ENCODE measurements at regions not wholly inside any gene's neighbourhood (a gene's known extent, or its start where the extent isn't known, plus 50 kb on each side); places are given as distances from the start of the nearest gene placed in this dataset.
"Not testable (repeated sequence)": the region's sequence is repeated elsewhere in the genome, so short reads cannot be mapped to it uniquely, and the experiment has no call there.

DNA sequence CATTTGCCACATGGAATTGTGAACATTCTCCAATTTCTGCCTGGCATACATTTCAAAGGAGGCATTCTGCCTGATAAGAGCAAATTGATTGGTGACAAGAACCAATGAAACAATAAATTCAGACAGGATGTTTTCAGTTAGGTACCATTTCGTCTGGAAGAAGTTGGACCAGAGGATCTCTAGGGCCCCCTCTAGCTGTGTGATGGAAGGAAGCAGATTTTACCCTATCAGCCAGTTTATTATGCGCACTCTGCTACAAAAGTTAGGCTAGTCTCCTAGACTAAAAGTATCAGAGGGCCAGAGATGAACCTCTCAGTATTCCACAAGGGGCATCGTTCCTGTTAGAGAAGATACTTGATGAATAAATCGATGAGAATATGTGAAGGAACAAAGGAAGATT lies 118.0 kb downstream of the BUB3 start:
- Histone ChIP-seq H3K36me3 (no peaks in the 10 kb centered on the region), H3K4me3 (no peak overlapping the region), H3K9me3 (no peaks in the 10 kb centered on the region), H3K27ac (no peak overlapping the region), H3K27me3 (no peaks in the 10 kb centered on the region), H3K4me1 (no peaks in the 10 kb centered on the region)
- DNase-seq (ENCODE audit: low spot score), result no peak
- no peak for TF ChIP-seq CTCF (IDR thresholded peaks at IDR 0.05)

- H3K4me3 ChIP-seq, result no peak overlapping the region
- H3K4me1 ChIP-seq, result no peaks in the 10 kb centered on the region
- no peaks in the 10 kb centered on the region for H3K9me3 ChIP-seq
- H3K27ac ChIP-seq, result no peak overlapping the region
- no peak for TF ChIP-seq CTCF (IDR thresholded peaks at IDR 0.05)
- no peaks in the 10 kb centered on the region for H3K36me3 ChIP-seq
- no peaks in the 10 kb centered on the region for H3K27me3 ChIP-seq
- DNase-seq (ENCODE audit: low spot score), result no peak
Observed at GRCh38 chr10:123274306-123275135, 120.3 kb downstream of the BUB3 start.

- Histone ChIP-seq H3K4me1 (no peaks in the 10 kb centered on the region), H3K9me3 (no peaks in the 10 kb centered on the region), H3K27me3 (no peaks in the 10 kb centered on the region), H3K4me3 (no peak overlapping the region), H3K27ac (no peak overlapping the region), H3K36me3 (no peaks in the 10 kb centered on the region)
- TF ChIP-seq CTCF (IDR thresholded peaks at IDR 0.05), result no peak
- no peak for DNase-seq (ENCODE audit: low spot score)
Observed at GRCh38 chr10:123275136-123275564, 120.9 kb downstream of the BUB3 start.

- no peak overlapping the region for H3K27ac ChIP-seq
- no peaks in the 10 kb centered on the region for H3K27me3 ChIP-seq
- DNase-seq (ENCODE audit: low spot score), result no peak
- no peaks in the 10 kb centered on the region for H3K4me1 ChIP-seq
- no peak overlapping the region for H3K4me3 ChIP-seq
- H3K9me3 ChIP-seq, result no peaks in the 10 kb centered on the region
- no peak for TF ChIP-seq CTCF (IDR thresholded peaks at IDR 0.05)
- no peaks in the 10 kb centered on the region for H3K36me3 ChIP-seq
Observed at GRCh38 chr10:123278445-123278844, 124.2 kb downstream of the BUB3 start.

- not testable (repeated sequence) for H3K4me3 ChIP-seq; H3K27ac ChIP-seq; DNase-seq (ENCODE audit: low spot score); H3K4me1 ChIP-seq; H3K27me3 ChIP-seq; H3K9me3 ChIP-seq; H3K36me3 ChIP-seq
Observed at GRCh38 chr10:123283371-123283770, 129.2 kb downstream of the BUB3 start.

DNA sequence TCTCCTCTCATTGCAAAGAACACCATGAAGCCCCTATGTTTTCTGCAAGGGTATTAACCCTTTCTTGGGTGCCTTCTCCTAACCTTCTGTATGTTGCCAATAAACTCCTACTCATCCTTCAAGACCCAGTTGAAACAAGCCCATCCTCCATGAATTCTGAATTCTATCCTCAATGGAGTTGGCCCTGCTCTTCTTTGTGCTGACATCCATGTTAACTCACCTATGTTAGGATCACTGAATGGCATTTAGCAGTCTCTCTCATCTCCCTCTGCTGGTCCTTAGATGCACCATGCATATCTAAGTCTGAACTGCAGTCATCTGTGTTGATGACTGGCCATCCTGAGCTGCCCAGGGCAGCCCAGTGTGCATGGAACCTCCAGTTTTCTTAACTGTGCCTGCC lies 129.8 kb downstream of the BUB3 start:
- TF ChIP-seq CTCF (IDR thresholded peaks at IDR 0.05), result no peak
- no peaks in the 10 kb centered on the region for H3K27me3 ChIP-seq
- H3K4me3 ChIP-seq, result no peak overlapping the region
- H3K9me3 ChIP-seq, result no peaks in the 10 kb centered on the region
- H3K27ac ChIP-seq, result no peak overlapping the region
- DNase-seq (ENCODE audit: low spot score), result no peak
- H3K4me1 ChIP-seq, result no peaks in the 10 kb centered on the region
- H3K36me3 ChIP-seq, result no peaks in the 10 kb centered on the region

Data from right atrium auricular region (tissue), 2 donors.